ENCODE measurements at regions not wholly inside any gene's neighbourhood (a gene's known extent, or its start where the extent isn't known, plus 50 kb on each side); places are given as distances from the start of the nearest gene placed in this dataset.
"Not testable (repeated sequence)": the region's sequence is repeated elsewhere in the genome, so short reads cannot be mapped to it uniquely, and the experiment has no call there.

DNA sequence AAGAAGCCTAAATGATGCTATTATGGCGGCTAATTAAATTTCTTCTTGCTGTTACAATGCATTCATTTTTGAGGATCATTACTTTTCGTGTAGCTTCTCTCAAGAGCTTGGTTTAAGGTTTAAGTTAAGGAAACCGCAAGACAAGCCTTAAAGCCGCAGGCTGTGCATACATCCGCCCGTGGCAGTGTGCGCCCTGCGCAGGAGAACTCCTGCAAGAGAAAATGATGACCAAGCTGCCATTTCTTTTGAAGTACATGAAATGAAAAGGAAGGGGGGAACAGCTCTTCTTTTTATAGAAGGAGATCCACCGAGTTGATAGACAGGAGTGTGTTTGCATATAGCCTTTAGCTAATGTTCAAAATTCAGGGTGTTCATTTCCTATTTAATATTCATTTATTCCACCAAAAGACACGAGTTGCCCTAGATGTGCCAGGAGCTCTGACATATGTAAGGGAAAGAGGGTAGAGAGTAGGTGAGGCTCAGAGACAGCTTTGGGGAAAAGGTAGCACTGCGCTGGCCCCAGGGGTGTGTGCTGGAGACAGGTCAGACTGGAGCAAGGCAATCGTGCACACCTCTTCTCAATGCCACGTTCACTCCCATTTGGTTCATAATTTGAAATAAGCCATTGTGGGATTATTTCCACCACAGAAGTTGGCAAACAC, 112.1 kb upstream of the LDB2 start:
- DNase-seq (ENCODE audit: low read depth in 2 of 2) = no peak

GRCh38 chr4:17009871-17010367, 111.5 kb upstream of the LDB2 start:
- no peak for DNase-seq (ENCODE audit: low read depth in 2 of 2)

- no peak for DNase-seq (ENCODE audit: low read depth in 2 of 2)
Measured at GRCh38 chr4:17008834-17009345, 110.4 kb upstream of the LDB2 start.

- DNase-seq (ENCODE audit: low read depth in 2 of 2) = not testable (repeated sequence)
Measured at GRCh38 chr4:17003606-17004392, 105.4 kb upstream of the LDB2 start.

DNA sequence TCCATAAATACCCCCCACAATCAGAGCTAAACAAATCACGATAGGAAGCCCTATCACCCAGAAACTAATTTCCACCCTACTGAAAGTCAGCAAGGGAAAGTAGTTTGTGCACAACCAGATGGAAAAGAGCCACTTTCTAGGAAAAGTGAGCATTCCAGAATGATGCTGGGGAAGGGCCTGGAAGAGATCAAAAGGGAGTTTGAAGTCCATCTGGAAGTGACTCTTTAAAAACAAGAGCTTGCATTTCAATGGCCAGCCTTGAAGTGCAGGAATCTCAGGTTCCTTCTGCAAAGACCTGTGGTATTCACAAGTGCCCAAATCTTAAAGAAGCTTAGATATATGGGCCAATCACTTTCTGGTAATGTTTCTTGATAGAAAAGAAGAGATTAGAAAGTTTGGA, 97.0 kb upstream of the LDB2 start:
- no peak for DNase-seq (ENCODE audit: low read depth in 2 of 2)

GRCh38 chr4:16993956-16994840, 95.8 kb upstream of the LDB2 start:
- DNase-seq (ENCODE audit: low read depth in 2 of 2) = no peak

- DNase-seq (ENCODE audit: low read depth in 2 of 2) = no peak
Measured at GRCh38 chr4:16992566-16993225, 94.3 kb upstream of the LDB2 start.

DNA sequence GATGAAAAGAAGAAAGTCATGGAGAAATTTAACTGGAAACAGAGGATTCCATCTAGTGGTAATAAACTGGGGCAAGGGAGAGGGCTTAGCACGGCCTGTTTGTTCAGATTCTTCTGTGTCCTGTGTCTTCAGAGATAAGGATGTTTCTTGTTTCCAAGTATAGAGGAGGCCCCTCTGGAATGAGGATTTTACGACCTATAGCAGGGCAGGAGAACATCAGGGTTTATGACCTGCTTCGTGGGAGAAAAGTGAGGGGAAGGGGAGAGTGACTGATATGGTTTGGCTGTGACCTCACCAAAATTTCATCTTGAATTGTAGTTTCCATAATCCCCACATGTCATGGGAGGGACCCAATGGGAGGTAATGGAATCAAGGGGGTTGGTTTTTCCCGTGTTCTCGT, 93.0 kb upstream of the LDB2 start:
- no peak for DNase-seq (ENCODE audit: low read depth in 2 of 2)

- no peak for DNase-seq (ENCODE audit: low read depth in 2 of 2)
Measured at GRCh38 chr4:16989371-16989770, 90.9 kb upstream of the LDB2 start.

- no peak for DNase-seq (ENCODE audit: low read depth in 2 of 2)
Measured at GRCh38 chr4:16988814-16989213, 90.4 kb upstream of the LDB2 start.

GRCh38 chr4:16977081-16977480, 78.6 kb upstream of the LDB2 start:
- no peak for DNase-seq (ENCODE audit: low read depth in 2 of 2)

- DNase-seq (ENCODE audit: low read depth in 2 of 2) = no peak
Measured at GRCh38 chr4:16969696-16970135, 71.3 kb upstream of the LDB2 start.

GRCh38 chr4:16967722-16968121, 69.3 kb upstream of the LDB2 start:
- DNase-seq (ENCODE audit: low read depth in 2 of 2) = no peak

- DNase-seq (ENCODE audit: low read depth in 2 of 2) = no peak
Measured at GRCh38 chr4:16959305-16959704, 60.9 kb upstream of the LDB2 start.

GRCh38 chr4:16952896-16953630, 54.6 kb upstream of the LDB2 start:
- DNase-seq (ENCODE audit: low read depth in 2 of 2) = no peak

GRCh38 chr4:16952462-16952871, 54.0 kb upstream of the LDB2 start:
- DNase-seq (ENCODE audit: low read depth in 2 of 2) = no peak
